SIG-M5 treated with dmso at 0.1 percent for 504 hours (cell line): ENCODE measurements at regions not wholly inside any gene's neighbourhood (a gene's known extent, or its start where the extent isn't known, plus 50 kb on each side); places are given as distances from the start of the nearest gene placed in this dataset.

Experiments
- DNase-seq: peaks from one replicate; lab custom pipeline; 2025; ENCODE audit not compliant: unreplicated experiment; lab: John Stamatoyannopoulos, UW

- no peak for DNase-seq
These were observed 323.7 kb downstream of the ZNF621 start for GRCh38 chr3:40848421-40848820.

- no peak for DNase-seq
These were observed 326.1 kb downstream of the ZNF621 start for GRCh38 chr3:40850861-40851260.

DNA sequence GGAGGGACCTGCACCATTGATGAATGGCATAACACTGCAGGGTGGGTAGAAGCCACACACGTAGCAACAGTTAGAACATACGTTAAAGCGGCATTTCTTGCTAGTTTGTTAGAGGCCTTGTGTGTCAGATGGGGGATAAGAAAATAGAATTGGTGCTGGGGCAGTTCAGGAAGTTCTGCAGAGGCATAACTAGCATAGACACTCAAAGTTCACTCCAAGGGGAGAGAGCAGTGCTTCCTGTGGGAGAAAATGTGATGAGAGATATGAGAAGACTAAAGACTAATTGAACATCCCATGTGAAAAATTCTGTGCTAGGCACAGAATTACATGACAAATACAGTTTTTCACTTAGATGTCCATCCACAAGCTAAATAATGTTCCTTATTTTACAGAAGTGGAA, 327.1 kb downstream of the ZNF621 start:
- no peak for DNase-seq

GRCh38 chr3:40852712-40853111, 328.0 kb downstream of the ZNF621 start:
- DNase-seq = no peak

GRCh38 chr3:40853474-40853873, 328.7 kb downstream of the ZNF621 start:
- no peak for DNase-seq

GRCh38 chr3:40855871-40856270, 331.1 kb downstream of the ZNF621 start:
- DNase-seq = no peak

- DNase-seq = no peak
These were observed 333.8 kb downstream of the ZNF621 start for GRCh38 chr3:40858364-40859115.

- DNase-seq = no peak
These were observed 336.4 kb upstream of the CTNNB1 start for GRCh38 chr3:40862946-40863345.

DNA sequence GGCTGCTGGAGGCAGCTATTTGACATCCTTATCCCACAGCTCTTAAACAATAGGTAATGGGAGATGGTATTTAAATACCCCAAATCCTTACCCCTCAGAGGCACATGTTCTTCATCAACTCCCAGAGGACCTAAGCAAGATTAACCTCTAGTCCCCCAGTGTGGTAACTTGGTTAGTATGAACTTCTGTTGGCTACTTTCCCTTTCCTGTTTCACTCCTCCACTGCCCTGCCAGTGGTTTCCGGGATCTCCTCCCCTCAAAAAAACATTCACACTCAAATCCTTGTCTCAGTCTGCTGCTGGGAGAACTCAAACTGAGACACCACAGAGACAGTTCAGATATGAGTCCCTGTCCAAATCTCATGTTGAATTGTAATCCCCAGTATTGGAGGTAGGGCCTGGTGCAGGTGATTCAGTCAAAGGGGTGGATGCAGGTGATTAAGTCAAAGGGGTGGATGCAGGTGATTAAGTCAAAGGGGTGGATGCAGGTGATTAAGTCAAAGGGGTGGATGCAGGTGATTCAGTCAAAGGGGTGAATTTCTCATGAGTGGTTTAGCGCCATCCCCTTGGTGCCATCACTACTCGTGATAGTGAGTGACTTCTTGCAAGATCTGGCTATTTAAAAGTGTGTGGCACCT, 335.0 kb upstream of the CTNNB1 start:
- no peak for DNase-seq

- no peak for DNase-seq
These were observed 334.4 kb upstream of the CTNNB1 start for GRCh38 chr3:40864915-40865314.

DNA sequence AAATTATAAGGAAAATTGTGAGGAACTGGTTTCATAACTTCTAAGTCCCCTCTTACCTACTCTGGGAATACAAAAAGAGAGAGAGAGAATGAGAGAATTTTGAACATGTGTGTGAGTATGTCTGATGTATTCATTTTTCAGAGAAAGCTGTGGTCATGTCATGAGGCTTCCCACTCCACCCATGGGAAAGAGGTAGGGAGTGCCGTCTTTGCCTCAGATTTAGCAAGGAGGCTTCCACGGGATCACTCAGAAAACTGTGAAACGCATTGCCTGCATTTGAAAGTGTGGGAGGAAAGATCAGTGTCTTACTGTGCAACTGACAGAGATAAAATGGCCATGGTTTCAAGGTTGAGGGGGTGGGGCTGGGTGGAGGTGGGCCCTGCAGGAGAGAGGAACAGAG, 331.5 kb upstream of the CTNNB1 start:
- DNase-seq = no peak

DNA sequence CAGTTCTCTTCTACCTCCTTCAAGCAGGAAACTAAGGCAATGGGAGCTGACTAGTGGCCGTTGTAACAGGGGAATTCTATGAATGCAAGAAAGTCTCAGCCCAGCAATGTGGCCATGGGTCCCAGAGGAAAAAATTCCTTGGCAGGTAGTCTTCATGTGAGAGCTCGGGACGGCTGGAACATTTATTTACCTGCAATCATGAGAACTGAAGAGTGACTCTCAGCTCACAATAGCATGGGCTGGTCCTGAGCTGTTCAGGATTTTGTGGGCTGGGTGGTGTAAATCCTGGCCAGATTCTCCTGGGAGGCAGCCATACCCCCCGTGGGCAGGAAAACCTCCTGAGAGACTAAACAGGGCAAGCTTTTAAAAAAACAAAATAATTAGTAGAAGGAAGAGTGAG, 330.3 kb upstream of the CTNNB1 start:
- DNase-seq = no peak

DNA sequence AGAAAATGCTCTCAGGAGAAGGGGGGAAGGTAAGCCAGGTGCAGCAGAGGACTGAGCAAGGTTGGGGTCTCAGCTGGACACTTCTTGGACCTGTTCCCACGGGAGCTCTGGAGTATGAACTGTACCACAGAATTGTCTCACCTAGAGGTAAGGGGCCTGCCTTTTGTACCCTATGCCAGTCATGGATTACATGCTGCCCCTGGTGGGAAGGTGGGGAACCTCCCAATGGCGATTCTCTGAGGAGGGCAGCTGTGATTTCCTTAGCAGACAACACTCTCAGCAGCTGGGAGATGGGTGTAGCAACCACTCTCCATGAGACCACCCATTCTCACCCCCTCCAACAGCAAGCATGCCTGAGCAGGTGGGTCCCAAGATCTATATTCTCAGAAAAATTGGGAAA, 329.4 kb upstream of the CTNNB1 start:
- DNase-seq = no peak

DNA sequence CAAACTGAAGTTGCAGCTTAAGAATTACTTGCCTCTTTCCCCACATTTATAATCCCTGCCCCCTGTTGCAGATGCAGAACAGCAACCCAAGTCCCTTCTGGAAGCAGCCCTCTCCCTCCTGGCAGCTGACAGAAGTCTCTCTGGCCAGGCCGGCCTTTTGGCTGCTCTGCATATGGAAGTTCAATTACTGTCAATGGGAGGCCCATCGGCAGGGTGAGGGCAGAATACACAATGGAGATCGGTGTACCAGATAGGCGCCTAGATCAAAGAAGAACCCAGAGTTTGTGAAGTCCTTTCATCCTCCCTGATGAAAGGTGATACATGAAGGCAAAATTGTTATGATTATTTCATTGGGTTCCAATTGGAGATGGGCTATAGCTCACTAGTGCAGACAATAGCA, 327.9 kb upstream of the CTNNB1 start:
- no peak for DNase-seq

GRCh38 chr3:40872258-40872920, 326.9 kb upstream of the CTNNB1 start:
- no peak for DNase-seq

GRCh38 chr3:40873476-40873875, 325.8 kb upstream of the CTNNB1 start:
- no peak for DNase-seq

- DNase-seq = no peak
These were observed 325.2 kb upstream of the CTNNB1 start for GRCh38 chr3:40873934-40874699.

- DNase-seq = no peak
These were observed 323.7 kb upstream of the CTNNB1 start for GRCh38 chr3:40875581-40875980.

- no peak for DNase-seq
These were observed 323.3 kb upstream of the CTNNB1 start for GRCh38 chr3:40876009-40876408.

- DNase-seq = no peak
These were observed 322.8 kb upstream of the CTNNB1 start for GRCh38 chr3:40876496-40876895.

DNA sequence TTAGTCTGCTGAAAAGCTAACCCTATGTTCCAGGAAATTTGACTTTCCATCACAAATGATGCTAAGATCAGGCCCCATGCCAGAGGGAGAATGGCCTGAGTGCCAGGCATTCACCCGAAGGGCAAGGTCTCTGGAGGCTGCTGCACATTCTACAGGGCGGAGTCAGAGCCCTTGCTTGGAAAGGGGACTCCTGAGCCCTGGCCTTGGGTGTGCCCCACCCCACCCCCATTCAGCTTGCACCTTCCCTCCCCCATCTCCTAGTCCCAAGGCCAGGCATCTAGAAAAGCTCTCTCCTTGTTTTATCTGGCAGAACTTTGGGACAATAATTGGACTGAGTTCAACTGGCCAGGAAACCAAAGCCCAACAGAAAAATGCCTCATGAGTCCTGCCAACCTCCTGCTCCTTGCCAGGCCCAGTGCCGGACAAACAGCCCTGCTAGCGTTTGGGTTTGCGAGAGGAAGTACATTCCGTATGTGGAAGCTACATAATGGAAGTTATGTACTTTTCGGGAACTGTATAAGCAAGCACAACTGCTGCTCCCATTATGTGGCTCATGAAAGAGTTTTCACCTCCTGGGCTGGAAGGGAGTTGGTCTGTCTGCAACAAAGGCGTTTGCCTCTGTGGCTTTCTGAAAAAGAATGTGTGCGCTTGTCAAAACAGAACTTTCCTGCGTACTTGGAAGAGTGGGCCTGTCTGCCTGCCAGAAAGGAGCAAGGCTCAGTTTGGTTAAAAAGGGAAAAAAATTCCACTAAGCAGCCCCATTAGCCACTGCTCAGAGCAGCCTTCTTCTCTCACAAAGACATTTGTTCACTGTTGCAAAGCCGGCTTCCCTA, 321.5 kb upstream of the CTNNB1 start:
- DNase-seq = no peak
